HL-60 (cell line): ENCODE measurements at regions not wholly inside any gene's neighbourhood (a gene's known extent, or its start where the extent isn't known, plus 50 kb on each side); places are given as distances from the start of the nearest gene placed in this dataset.

Experiments
- DNase-seq, 2 experiments: peaks; one replicate each; pipeline ENCODE4 v3.0.0-alpha.2; 2010 to 2020; ENCODE audit warnings: low read depth in 1 of 2, low spot score in 1 of 2
- H3K27ac ChIP-seq: fragments of 250-450 bp; sonication (Bioruptor Pico); replicated peaks from 2 replicates; pipeline ENCODE4 v1.5.1; 2020; ENCODE audit warnings: mild to moderate bottlenecking, moderate library complexity
- H3K27me3 ChIP-seq: fragments of 250-450 bp; sonication (Bioruptor Pico); 2 replicates; pipeline ENCODE4 v1.5.1; 2021; ENCODE audit warnings: mild to moderate bottlenecking, moderate library complexity; ENCODE audit not compliant: insufficient read depth, poor library complexity, severe bottlenecking
- H3K4me3 ChIP-seq: replicated peaks from 2 replicates; pipeline ENCODE4 v1.5.1; 2011; ENCODE audit warnings: mild to moderate bottlenecking, control low read depth, low read length; ENCODE audit not compliant: insufficient read depth
- CTCF ChIP-seq: IDR thresholded peaks from one replicate; pipeline ENCODE4 v1.5.1; 2011; ENCODE audit warnings: low read length, control low read depth, inconsistent platforms; ENCODE audit not compliant: insufficient read depth
- GABPA ChIP-seq: IDR thresholded peaks from 2 replicates; pipeline ENCODE4 v1.6.1; 2012; ENCODE audit warnings: low read depth
- POLR2AphosphoS5 ChIP-seq: IDR thresholded peaks from 2 replicates; pipeline ENCODE4 v1.6.1; 2012; ENCODE audit warnings: low read depth
- REST ChIP-seq: IDR thresholded peaks from 2 replicates; pipeline ENCODE4 v1.6.1; 2012; ENCODE audit warnings: low read depth; ENCODE audit not compliant: insufficient replicate concordance
- SPI1 ChIP-seq: IDR thresholded peaks from 2 replicates; pipeline ENCODE4 v1.6.1; 2012; ENCODE audit warnings: low read depth, mild to moderate bottlenecking, borderline replicate concordance

GRCh38 chr3:159785273-159785708 is 203.3 kb upstream of the IL12A start:
- Histone ChIP-seq H3K27ac (no peak overlapping the region), H3K4me3 (no peak overlapping the region), H3K27me3 (no peaks in the 10 kb centered on the region)
- no peak for DNase-seq
- TF ChIP-seq GABPA (no peak), SPI1 (no peak), CTCF (no peak), POLR2AphosphoS5 (no peak), REST (no peak)

- Histone ChIP-seq H3K27ac (no peak overlapping the region), H3K27me3 (no peaks in the 10 kb centered on the region), H3K4me3 (no peak overlapping the region)
- no peak for DNase-seq
- no peak for TF ChIP-seq GABPA
- TF ChIP-seq REST: no peak
- no peak for TF ChIP-seq SPI1
- TF ChIP-seq POLR2AphosphoS5: no peak
Observed at GRCh38 chr3:159786489-159787177, 202.0 kb upstream of the IL12A start.

- Histone ChIP-seq H3K27ac (no peak overlapping the region), H3K27me3 (no peaks in the 10 kb centered on the region), H3K4me3 (no peak overlapping the region)
- DNase-seq: no peak
- no peak for TF ChIP-seq REST
Observed at GRCh38 chr3:159787178-159787574, 201.5 kb upstream of the IL12A start.

- Histone ChIP-seq H3K27ac (no peak overlapping the region), H3K4me3 (no peak overlapping the region), H3K27me3 (peaks cover 4% of the 10 kb centered on the region)
- DNase-seq: no peak
- no peak for TF ChIP-seq CTCF
- no peak for TF ChIP-seq POLR2AphosphoS5
- TF ChIP-seq REST: no peak
- no peak for TF ChIP-seq SPI1
- no peak for TF ChIP-seq GABPA
Observed at GRCh38 chr3:159787794-159788205, 200.8 kb upstream of the IL12A start.
